ENCODE measurements at regions not wholly inside any gene's neighbourhood (a gene's known extent, or its start where the extent isn't known, plus 50 kb on each side); places are given as distances from the start of the nearest gene placed in this dataset.
"Not testable (repeated sequence)": the region's sequence is repeated elsewhere in the genome, so short reads cannot be mapped to it uniquely, and the experiment has no call there.

DNA sequence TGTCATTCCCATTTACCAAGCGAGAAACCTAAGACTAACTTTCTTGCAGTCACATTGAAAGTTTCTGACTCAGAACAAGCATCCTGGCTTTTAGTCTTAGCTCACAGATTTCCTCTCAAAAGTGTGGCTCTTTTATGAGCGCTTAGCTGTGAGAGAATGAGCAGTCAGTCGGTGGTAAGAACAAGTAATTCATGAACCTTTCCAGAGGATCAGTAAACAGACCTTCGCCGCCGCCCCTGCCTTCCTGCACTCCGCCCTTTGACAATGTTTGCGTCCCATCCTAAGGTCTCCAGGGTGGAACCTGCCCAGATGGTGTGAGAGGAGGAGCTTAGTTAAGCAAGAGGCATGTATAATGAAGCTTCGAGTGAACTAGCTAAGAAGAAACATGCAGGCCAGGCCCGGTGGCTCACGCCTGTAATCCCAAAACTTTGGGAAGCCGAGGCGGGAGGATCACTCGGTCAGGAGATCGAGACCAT lies 142.4 kb downstream of the GLUL start:
- H3K36me3 ChIP-seq: no peaks in the 10 kb centered on the region
- H3K27ac ChIP-seq: peak overlapping the region in 1 of 4 donors; percentile 32
- peak in 2 of 3 donors; percentile 72 to 74 for DNase-seq
- no peaks in the 10 kb centered on the region for H3K9me3 ChIP-seq
- H3K27me3 ChIP-seq: no peaks in the 10 kb centered on the region
- no peak for TF ChIP-seq POLR2A (IDR thresholded peaks at IDR 0.05)
- TF ChIP-seq, protein P1, sequence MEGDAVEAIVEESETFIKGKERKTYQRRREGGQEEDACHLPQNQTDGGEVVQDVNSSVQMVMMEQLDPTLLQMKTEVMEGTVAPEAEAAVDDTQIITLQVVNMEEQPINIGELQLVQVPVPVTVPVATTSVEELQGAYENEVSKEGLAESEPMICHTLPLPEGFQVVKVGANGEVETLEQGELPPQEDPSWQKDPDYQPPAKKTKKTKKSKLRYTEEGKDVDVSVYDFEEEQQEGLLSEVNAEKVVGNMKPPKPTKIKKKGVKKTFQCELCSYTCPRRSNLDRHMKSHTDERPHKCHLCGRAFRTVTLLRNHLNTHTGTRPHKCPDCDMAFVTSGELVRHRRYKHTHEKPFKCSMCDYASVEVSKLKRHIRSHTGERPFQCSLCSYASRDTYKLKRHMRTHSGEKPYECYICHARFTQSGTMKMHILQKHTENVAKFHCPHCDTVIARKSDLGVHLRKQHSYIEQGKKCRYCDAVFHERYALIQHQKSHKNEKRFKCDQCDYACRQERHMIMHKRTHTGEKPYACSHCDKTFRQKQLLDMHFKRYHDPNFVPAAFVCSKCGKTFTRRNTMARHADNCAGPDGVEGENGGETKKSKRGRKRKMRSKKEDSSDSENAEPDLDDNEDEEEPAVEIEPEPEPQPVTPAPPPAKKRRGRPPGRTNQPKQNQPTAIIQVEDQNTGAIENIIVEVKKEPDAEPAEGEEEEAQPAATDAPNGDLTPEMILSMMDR (IDR thresholded peaks at IDR 0.05): no peak
- no peak overlapping the region for H3K4me3 ChIP-seq
- H3K4me1 ChIP-seq: no peaks in the 10 kb centered on the region

DNA sequence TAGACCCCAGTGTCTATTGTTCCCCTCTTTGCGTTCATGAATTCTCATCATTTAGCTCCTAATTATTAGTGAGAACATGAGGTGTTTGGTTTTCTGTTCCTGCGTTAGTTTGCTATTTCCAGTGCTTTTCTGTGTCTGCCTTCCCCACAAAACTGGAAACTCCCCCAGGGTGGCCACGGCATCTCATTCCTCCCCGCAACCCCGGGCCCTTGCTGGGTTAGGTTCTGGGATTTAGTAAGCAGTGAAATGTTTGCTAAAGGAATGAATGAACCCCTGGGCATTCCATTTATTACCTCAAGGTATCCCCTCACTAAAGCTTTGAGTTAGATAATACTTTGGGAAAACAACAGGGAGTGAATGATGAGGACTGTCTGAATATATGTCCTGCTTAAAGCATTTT lies 142.9 kb downstream of the GLUL start:
- H3K4me1 ChIP-seq: no peaks in the 10 kb centered on the region
- no peak for DNase-seq
- H3K27ac ChIP-seq: peak overlapping the region in 1 of 4 donors; percentile 32
- no peaks in the 10 kb centered on the region for H3K27me3 ChIP-seq
- H3K36me3 ChIP-seq: no peaks in the 10 kb centered on the region
- H3K4me3 ChIP-seq: no peak overlapping the region
- no peak for TF ChIP-seq POLR2A (IDR thresholded peaks at IDR 0.05)
- TF ChIP-seq, protein P1 (IDR thresholded peaks at IDR 0.05): no peak
- no peaks in the 10 kb centered on the region for H3K9me3 ChIP-seq

DNA sequence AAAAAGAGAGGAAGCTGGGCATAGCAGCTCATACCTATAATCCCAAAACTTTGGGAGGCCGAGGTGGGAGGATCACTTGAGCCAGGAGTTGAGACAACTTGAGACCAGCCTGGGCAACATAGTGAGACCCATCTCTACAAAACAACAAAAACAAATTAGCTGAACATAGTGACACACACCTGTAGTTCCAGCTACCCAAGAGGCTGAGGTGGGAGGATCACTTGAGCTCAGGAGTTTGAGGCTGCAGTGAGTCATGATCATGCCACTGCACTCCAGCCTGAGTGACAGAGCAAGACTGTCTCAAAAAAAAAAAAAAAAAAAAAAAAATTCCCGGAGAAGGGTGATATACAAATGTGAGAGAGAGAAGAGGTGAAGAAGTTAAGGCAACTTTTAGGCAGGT lies 143.8 kb downstream of the GLUL start:
- not testable (repeated sequence) for H3K4me1 ChIP-seq, DNase-seq, H3K27me3 ChIP-seq, H3K27ac ChIP-seq, H3K9me3 ChIP-seq, H3K36me3 ChIP-seq, H3K4me3 ChIP-seq

DNA sequence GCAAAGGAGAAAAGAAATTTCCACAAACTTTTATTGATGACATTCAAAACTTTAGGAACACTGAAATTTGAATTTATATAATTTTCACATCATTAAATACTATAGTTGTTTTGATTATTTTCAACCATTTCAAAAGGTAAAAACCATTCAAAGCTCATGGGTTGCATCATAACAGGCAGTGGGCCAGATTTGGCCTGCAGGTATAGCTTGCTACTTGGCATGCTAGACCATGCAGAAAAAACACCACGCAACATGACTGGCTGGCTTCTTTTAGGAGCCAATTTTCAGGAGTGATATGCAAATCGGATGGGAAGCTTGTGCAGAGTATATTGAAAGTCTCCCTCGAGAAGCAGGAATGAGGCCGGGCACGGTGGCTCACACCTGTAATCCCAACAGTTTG lies 144.8 kb downstream of the GLUL start:
- no peak overlapping the region for H3K27ac ChIP-seq
- no peak overlapping the region for H3K4me3 ChIP-seq
- TF ChIP-seq POLR2A (IDR thresholded peaks at IDR 0.05): no peak
- TF ChIP-seq, protein P1 (IDR thresholded peaks at IDR 0.05): no peak
- no peaks in the 10 kb centered on the region for H3K9me3 ChIP-seq
- DNase-seq: no peak
- no peaks in the 10 kb centered on the region for H3K36me3 ChIP-seq
- no peaks in the 10 kb centered on the region for H3K27me3 ChIP-seq
- H3K4me1 ChIP-seq: no peaks in the 10 kb centered on the region

DNA sequence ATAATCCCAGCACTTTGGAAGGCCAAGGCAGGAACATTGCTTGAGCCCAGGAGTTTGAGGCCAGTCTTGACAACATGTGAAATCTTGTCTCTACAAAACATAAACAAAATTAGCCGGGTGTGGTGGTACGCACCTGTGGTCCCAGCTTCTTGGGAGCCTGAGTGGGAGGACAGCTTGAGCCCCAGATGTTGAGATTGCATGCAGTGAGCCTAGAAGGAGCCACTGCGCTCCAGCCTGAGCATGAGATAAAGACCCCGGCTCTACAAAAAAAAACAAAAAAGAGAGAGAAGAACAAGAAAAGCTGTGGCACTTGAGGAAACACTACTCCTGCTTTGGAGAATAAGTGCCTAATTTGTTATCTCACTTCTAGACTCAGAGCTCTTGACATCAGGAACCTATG lies 146.6 kb downstream of the GLUL start:
- H3K27ac ChIP-seq: no peak overlapping the region
- DNase-seq: no peak

DNA sequence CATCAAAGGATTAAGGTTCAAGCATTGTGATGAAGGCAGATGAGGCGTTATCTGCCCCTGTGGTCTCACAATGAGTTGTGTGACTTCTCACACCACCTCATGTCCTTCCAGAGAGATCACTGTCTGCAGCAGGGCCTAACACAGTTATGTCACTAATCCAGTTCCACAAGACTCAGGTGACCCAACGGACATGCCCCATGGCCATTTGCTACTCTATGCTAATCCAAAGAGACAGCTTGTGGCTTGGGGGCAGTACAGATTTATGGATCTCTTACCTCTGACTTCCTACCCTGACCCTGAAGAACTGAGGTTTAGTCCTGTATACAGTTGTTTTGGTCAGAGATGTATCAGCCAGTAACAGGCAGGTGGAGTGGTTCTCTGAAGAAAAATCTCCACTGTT lies 147.1 kb downstream of the GLUL start:
- Histone ChIP-seq H3K4me1 (no peaks in the 10 kb centered on the region), H3K27ac (no peak overlapping the region), H3K36me3 (no peaks in the 10 kb centered on the region), H3K27me3 (no peaks in the 10 kb centered on the region), H3K4me3 (no peak overlapping the region), H3K9me3 (no peaks in the 10 kb centered on the region)
- DNase-seq: no peak
- TF ChIP-seq, protein P1 (IDR thresholded peaks at IDR 0.05): no peak
- no peak for TF ChIP-seq POLR2A (IDR thresholded peaks at IDR 0.05)

More for the DNA sequence above, 146.6 kb downstream of the GLUL start:
- no peak for TF ChIP-seq POLR2A (IDR thresholded peaks at IDR 0.05)
- TF ChIP-seq, protein P1 (IDR thresholded peaks at IDR 0.05): no peak
- Histone ChIP-seq H3K4me1 (no peaks in the 10 kb centered on the region), H3K36me3 (no peaks in the 10 kb centered on the region), H3K9me3 (no peaks in the 10 kb centered on the region), H3K27me3 (no peaks in the 10 kb centered on the region), H3K4me3 (no peak overlapping the region)

Data from Peyer's patch (tissue), 4 donors.